ENCODE measurements at regions not wholly inside any gene's neighbourhood (a gene's known extent, or its start where the extent isn't known, plus 50 kb on each side); places are given as distances from the start of the nearest gene placed in this dataset.
"Not testable (repeated sequence)": the region's sequence is repeated elsewhere in the genome, so short reads cannot be mapped to it uniquely, and the experiment has no call there.

- no peak for DNase-seq (ENCODE audit: low read depth)
Measured at GRCh38 chr1:211206981-211207380, 52.2 kb upstream of the RCOR3 start.

- DNase-seq (ENCODE audit: low read depth) = no peak
Measured at GRCh38 chr1:211200311-211200710, 58.9 kb upstream of the RCOR3 start.

GRCh38 chr1:211198880-211199279 lies 60.3 kb upstream of the RCOR3 start:
- no peak for DNase-seq (ENCODE audit: low read depth)

- peak; percentile 84 for DNase-seq (ENCODE audit: low read depth)
Measured at GRCh38 chr1:211198111-211198510, 61.1 kb upstream of the RCOR3 start.

GRCh38 chr1:211196880-211197279 lies 62.3 kb upstream of the RCOR3 start:
- no peak for DNase-seq (ENCODE audit: low read depth)

- DNase-seq (ENCODE audit: low read depth) = peak; percentile 56
Measured at GRCh38 chr1:211194826-211195225, 60.9 kb upstream of the KCNH1 start.

- DNase-seq (ENCODE audit: low read depth) = peak; percentile 93
Measured at GRCh38 chr1:211192227-211192626, 58.3 kb upstream of the KCNH1 start.

- DNase-seq (ENCODE audit: low read depth) = not testable (repeated sequence)
Measured at GRCh38 chr1:211188721-211189120, 54.8 kb upstream of the KCNH1 start.

GRCh38 chr1:211183747-211184313 lies 49.9 kb upstream of the KCNH1 start:
- DNase-seq (ENCODE audit: low read depth) = no peak

All from amniotic epithelial cell (primary cell).